IPS-NIHi7 (cell line): ENCODE measurements at regions not wholly inside any gene's neighbourhood (a gene's known extent, or its start where the extent isn't known, plus 50 kb on each side); places are given as distances from the start of the nearest gene placed in this dataset.

Experiments
- DNase-seq: peaks from one replicate; pipeline ENCODE4 v3.0.0; 2012; ENCODE audit warnings: mixed read lengths; ENCODE audit errors: extremely low spot score

- DNase-seq = no peak
Observed at GRCh38 chr10:43793704-43794103, 145.0 kb upstream of the ZNF32 start.

GRCh38 chr10:43790147-43790546 lies 141.5 kb upstream of the ZNF32 start:
- DNase-seq = no peak

GRCh38 chr10:43785252-43785651 lies 136.6 kb upstream of the ZNF32 start:
- peak; percentile 55 for DNase-seq

DNA sequence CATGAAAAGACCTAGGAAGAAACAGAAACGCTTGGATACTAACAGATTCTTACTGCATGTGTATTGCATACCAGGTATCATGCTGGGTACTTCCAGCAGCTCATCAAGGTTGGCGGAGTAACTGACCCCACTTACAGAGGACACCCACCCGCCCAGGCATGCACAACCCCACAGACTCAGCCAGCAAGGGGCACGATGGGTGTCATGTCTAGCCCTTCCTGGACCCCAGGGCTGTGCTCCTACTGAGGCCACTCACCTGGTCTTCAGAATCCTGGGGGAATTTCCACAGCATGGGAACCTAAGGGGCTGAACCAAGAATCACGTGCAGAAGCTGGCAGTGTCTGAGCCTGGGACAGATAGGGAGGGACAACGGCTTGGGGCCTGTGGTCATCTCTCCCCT lies 134.1 kb upstream of the ZNF32 start:
- no peak for DNase-seq

GRCh38 chr10:43781480-43782361 lies 133.0 kb upstream of the ZNF32 start:
- peak; percentile 12 for DNase-seq

- no peak for DNase-seq
Observed at GRCh38 chr10:43778571-43778970, 129.9 kb upstream of the ZNF32 start.

GRCh38 chr10:43775384-43775783 lies 126.7 kb upstream of the ZNF32 start:
- no peak for DNase-seq

DNA sequence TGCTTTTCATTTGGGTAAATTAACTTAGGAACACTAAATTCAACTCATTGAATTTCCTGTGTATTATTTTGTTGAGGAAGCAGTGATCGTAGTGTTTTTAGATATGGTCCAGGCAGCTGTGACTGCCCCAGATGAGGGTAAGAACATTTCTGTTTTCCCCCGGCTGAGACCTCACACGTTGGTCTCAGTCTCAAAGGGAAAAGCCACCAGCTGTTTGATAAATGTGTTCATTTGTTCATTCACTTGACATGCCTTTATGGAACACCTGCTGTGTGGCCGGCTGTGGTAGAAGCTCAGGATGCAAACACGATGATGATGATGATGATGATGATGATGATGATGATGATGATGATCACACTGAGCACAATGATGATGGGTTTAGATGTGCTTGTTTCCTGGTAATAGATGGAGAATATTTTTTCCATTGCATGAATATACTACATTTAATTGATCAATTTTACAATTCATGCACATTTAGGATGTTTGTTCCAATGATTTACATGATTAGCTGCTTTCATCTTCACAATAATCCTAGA lies 125.6 kb upstream of the ZNF32 start:
- no peak for DNase-seq

GRCh38 chr10:43773736-43774135 lies 125.1 kb upstream of the ZNF32 start:
- DNase-seq = no peak

- DNase-seq = no peak
Observed at GRCh38 chr10:43772171-43772570, 123.5 kb upstream of the ZNF32 start.

- no peak for DNase-seq
Observed at GRCh38 chr10:43771675-43772074, 123.0 kb upstream of the ZNF32 start.

DNA sequence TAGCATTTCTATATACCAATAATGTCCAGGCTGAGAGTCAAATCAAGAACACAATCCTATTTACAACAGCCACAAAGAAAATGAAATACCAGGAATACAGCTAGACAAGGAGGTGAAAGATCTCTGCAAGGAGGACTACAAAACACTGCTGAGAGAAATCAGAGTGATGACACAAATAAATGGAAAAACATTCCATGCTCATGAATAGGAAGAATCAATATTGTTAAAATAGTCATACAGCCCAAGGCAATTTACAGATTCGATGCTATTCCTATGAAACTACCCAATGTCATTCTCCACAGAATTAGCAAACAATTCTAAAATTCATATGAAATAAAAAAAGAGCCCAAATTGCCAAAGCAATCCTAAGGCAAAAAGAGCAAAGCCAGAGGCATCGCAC lies 116.8 kb upstream of the ZNF32 start:
- no peak for DNase-seq

DNA sequence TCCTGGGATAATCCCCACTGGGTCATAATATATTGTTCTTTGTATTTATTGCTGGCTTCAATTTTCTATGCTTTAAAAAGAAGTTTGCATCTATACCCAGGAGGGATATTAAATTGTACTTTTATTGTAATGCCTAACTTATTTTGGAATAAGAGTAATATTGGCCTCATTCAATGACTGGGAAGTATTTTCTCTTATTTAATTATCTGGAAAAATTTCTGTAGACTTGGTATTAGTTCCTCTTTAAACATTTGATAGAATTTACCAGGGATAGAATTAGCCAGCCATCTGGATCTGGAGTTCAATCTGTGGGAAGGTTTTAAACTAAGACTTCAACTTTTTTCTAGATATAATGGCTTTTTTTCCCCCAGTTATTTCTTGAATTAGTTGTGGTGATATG lies 115.2 kb upstream of the ZNF32 start:
- DNase-seq = no peak

- no peak for DNase-seq
Observed at GRCh38 chr10:43760514-43760913, 111.8 kb upstream of the ZNF32 start.

- DNase-seq = no peak
Observed at GRCh38 chr10:43759216-43759615, 110.5 kb upstream of the ZNF32 start.

- no peak for DNase-seq
Observed at GRCh38 chr10:43756341-43756740, 107.7 kb upstream of the ZNF32 start.

DNA sequence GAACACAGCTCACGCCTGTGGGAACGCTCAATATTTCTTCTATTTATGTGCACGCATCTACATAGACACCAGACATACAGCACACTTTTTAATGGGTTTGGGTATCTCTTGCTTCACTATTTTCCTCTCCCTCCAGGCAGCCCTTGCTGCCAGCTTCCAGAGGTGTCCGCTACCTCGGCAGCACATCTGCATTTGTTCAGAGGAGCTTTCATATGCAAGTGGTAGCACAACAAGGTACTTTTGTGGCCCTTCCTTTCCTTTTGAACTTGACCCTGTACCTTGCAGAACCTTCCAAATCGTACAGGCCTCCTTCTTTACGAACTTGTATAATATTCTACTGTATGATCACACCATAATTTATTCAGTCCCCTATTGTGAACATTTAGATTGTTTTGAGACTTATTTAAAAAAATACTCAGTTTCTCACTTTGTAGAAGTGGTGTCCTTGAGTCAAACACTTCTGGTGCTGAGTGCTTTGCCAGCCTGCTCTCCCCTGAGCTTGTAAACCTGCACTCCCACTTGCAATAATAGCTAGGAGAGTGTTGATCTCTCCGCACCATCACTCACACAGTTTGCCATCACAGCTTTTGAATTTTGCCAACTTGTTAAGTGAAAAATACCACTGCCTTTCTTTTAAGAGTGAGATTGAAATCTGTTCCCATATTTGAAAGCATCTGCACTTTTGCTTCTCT lies 106.0 kb upstream of the ZNF32 start:
- DNase-seq = peak; percentile 48

DNA sequence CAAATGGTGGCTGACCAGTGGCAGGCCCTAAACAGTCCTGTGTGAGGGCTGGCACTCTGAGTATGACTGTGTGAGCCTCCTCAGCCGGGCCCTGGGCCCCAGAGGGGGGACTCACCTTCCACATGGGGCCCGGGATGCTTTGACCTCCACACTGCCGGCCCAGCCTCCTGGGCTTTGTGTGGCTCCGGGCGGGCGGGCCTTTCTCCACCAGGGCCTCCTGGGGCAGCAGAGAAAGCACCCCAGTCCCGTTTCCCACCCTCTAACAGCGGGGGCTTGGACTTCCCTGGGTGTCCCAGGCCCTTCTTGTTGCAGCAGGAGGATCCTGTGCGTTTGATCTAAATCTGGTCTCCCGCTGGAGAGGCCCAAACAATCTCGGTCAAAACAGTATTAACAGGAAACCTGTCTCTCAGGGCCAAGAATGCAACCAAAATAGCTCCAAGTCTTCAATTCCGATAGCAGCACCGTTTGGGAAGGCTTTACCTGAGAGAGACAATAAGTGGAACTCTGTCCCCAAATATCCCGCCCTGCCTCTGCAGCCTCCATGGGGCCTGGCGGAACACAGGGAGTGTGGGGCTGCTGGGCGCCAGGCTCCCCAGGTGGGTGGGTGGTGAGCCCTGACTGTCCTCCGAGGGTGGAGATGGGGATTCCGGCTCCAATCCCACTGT lies 104.8 kb upstream of the ZNF32 start:
- no peak for DNase-seq

GRCh38 chr10:43752682-43753081 lies 104.0 kb upstream of the ZNF32 start:
- no peak for DNase-seq

DNA sequence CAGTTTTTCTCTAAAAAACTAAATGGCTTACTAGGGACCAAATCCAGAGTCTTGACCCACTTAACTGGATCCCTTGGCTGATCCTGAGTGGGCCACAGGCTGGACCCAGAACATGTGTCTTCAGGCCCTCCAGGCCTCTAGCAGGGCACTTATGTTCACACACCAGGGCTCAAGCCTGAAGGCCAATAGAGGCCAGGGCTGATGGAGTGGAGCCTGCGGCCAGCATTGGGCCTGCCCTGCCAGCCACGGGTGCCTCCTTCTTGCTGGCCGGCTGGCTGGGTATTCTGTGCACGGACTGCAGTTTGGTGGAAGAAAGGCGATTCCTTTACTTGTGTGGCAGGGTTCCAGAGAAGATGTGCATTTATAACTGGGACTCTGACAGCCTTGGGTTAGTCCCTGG lies 103.0 kb upstream of the ZNF32 start:
- DNase-seq = no peak

DNA sequence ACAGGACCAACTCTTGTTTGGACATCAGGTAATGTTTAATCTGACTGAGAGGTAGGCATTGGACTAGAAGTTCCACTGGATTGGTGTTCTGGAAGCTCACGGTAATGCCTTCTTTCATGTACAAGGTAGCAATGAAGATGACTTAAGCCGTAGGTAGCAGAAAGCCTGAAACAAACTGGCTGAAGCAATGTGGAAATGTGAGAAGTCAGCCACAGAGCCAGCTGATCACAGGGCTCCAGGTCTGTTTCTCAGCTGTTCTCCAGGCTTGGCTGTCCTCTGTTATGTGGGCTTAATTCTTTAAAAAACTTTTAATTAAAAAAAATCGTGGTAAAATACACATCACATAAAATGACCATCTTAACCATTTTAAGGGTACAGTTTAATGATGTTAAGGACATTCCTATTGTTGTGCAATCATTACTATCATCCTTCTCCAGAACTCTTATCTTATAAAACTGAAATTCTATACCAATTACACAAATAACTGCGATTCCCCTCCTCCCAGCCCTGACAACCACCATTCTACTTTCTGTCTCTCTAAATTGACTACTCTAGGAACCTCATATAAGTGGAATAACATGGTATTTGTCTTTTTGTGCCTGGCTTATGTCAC lies 101.4 kb upstream of the ZNF32 start:
- no peak for DNase-seq

DNA sequence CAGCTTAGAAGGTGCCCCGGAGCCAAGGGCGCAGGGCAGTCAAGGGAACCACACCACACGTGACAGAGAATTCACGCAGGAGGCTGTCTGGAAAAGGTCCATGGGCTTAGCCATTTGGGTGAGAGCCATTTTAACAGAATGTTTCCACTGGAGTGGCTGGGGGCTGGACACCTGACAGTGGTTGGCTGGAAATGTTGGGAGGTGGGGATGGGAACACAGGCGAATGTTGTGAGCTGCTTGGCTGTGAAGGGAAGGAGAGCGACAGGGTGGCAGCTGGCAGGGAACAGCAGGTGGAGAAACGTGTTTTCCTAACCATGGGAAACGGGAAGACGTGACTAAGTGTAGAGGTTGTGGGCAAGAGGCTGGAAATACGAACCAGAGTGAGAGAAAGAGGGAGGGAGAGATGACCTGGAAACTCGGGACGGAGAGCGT lies 100.5 kb upstream of the ZNF32 start:
- DNase-seq = no peak
